LNCAP (cell line): ENCODE measurements at regions not wholly inside any gene's neighbourhood (a gene's known extent, or its start where the extent isn't known, plus 50 kb on each side); places are given as distances from the start of the nearest gene placed in this dataset.

Source experiments
- CTCF ChIP-seq: fragments of 450-650 bp; IDR thresholded peaks from 2 replicates; pipeline ENCODE4 v1.5.1; 2017; ENCODE audit warnings: mild to moderate bottlenecking

GRCh38 chr4:164550989-164551712, 202.8 kb upstream of the SMIM31 start:
- no peak for TF ChIP-seq CTCF

GRCh38 chr4:164551713-164552040, 202.3 kb upstream of the SMIM31 start:
- no peak for TF ChIP-seq CTCF

GRCh38 chr4:164571593-164572390, 182.1 kb upstream of the SMIM31 start:
- TF ChIP-seq CTCF = no peak

GRCh38 chr4:164572877-164573279, 181.1 kb upstream of the SMIM31 start:
- no peak for TF ChIP-seq CTCF

GRCh38 chr4:164575861-164576260, 178.1 kb upstream of the SMIM31 start:
- no peak for TF ChIP-seq CTCF

GRCh38 chr4:164579270-164579942, 174.5 kb upstream of the SMIM31 start:
- no peak for TF ChIP-seq CTCF

- TF ChIP-seq CTCF = no peak
Measured at GRCh38 chr4:164591666-164592065, 162.3 kb upstream of the SMIM31 start.
